GM20000 (cell line): ENCODE measurements at regions not wholly inside any gene's neighbourhood (a gene's known extent, or its start where the extent isn't known, plus 50 kb on each side); places are given as distances from the start of the nearest gene placed in this dataset.

Experiments used
- DNase-seq: peaks from one replicate; pipeline ENCODE4 v3.0.0; 2012; ENCODE audit warnings: low spot score
- CTCF ChIP-seq: IDR thresholded peaks from 2 replicates; pipeline ENCODE4 v1.5.1; 2012; ENCODE audit warnings: mild to moderate bottlenecking, control low read depth; ENCODE audit errors: extremely low read depth, missing control alignments

GRCh38 chr20:52785679-52786078 lies 186.5 kb upstream of the TSHZ2 start:
- DNase-seq = no peak

DNA sequence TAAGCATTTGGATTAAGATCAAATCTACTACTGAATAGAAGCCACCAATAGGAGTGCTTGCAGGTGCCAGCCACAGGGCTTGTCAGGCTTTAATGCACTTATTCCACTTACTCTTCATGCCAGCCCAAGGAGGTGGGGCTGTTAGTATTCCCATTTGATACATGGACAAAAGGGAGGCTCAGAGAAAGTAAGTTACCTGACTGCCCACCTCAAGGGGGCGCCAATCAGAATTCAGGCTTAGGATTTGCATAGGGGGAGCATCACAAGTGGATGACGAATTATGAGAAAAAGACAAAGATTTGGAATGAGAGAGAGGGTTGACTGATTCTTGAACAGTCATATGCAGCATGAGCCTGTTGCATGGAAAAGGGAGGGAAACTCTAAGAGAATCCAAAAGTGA lies 188.4 kb upstream of the TSHZ2 start:
- no peak for DNase-seq
- no peak for TF ChIP-seq CTCF

More at GRCh38 chr20:52785679-52786078, 186.5 kb upstream of the TSHZ2 start:
- no peak for TF ChIP-seq CTCF

DNA sequence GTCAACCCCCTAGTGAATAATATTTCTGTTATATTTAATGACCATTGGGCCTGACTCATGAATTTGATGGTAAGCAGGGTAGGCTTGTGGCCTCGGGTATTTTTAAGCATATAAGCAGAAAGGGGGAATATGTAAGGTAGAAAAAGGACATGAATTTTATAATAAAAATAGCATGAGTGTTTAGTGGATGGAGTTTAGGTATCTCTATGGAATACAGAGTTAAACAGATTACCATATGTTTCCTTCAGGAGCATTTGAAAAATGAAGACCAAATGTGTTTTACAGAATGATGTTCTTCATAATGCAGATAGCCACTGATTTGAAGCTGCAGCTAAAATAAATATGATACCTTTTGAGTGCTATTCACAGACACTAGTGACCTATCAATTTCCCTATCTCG lies 191.7 kb upstream of the TSHZ2 start:
- no peak for TF ChIP-seq CTCF
- DNase-seq = no peak

GRCh38 chr20:52779125-52779524 lies 193.0 kb upstream of the TSHZ2 start:
- TF ChIP-seq CTCF = no peak
- no peak for DNase-seq

- TF ChIP-seq CTCF = no peak
- no peak for DNase-seq
Measured at GRCh38 chr20:52777171-52777570, 195.0 kb upstream of the TSHZ2 start.

- no peak for TF ChIP-seq CTCF
- DNase-seq = no peak
Measured at GRCh38 chr20:52775786-52776185, 196.4 kb upstream of the TSHZ2 start.

GRCh38 chr20:52768694-52769093 lies 203.5 kb upstream of the TSHZ2 start:
- no peak for DNase-seq
- TF ChIP-seq CTCF = no peak
